ENCODE measurements at regions not wholly inside any gene's neighbourhood (a gene's known extent, or its start where the extent isn't known, plus 50 kb on each side); places are given as distances from the start of the nearest gene placed in this dataset.

GRCh38 chr1:218785928-218786327 lies 387.8 kb upstream of the LYPLAL1 start:
- no peak for TF ChIP-seq POLR2A (IDR thresholded peaks at IDR 0.05)
- TF ChIP-seq CTCF (IDR thresholded peaks at IDR 0.05), result no peak
- H3K4me1 ChIP-seq, result peaks cover 0 to 4% of the 10 kb centered on the region in 2 donors
- H3K27me3 ChIP-seq, result no peaks in the 10 kb centered on the region
- no peaks in the 10 kb centered on the region for H3K36me3 ChIP-seq
- peak overlapping the region in 1 of 2 donors; percentile 22 for H3K27ac ChIP-seq
- no peak overlapping the region for H3K4me3 ChIP-seq
- no peaks in the 10 kb centered on the region for H3K9me3 ChIP-seq
- intact Hi-C loops (cut with DNase I; ENCODE audit: low total_unique reads), result no loop called here
- DNase-seq, result peak; percentile 27 to 44

- Histone ChIP-seq H3K4me1 (peaks cover 0 to 4% of the 10 kb centered on the region in 2 donors), H3K27ac (no peak overlapping the region), H3K9me3 (no peaks in the 10 kb centered on the region), H3K36me3 (no peaks in the 10 kb centered on the region), H3K4me3 (no peak overlapping the region), H3K27me3 (no peaks in the 10 kb centered on the region)
- no peak for TF ChIP-seq CTCF (IDR thresholded peaks at IDR 0.05)
- TF ChIP-seq POLR2A (IDR thresholded peaks at IDR 0.05), result no peak
- no peak for DNase-seq
- intact Hi-C loops (cut with DNase I; ENCODE audit: low total_unique reads), result no loop called here
Observed at GRCh38 chr1:218787826-218788225, 385.9 kb upstream of the LYPLAL1 start.

- H3K4me3 ChIP-seq, result no peak overlapping the region
- intact Hi-C loops (cut with DNase I; ENCODE audit: low total_unique reads), result no loop called here
- TF ChIP-seq POLR2A (IDR thresholded peaks at IDR 0.05) (no peak), CTCF (IDR thresholded peaks at IDR 0.05) (no peak)
- H3K36me3 ChIP-seq, result no peaks in the 10 kb centered on the region
- H3K27ac ChIP-seq, result no peak overlapping the region
- no peak for DNase-seq
- no peaks in the 10 kb centered on the region for H3K9me3 ChIP-seq
- no peaks in the 10 kb centered on the region for H3K4me1 ChIP-seq
- no peaks in the 10 kb centered on the region for H3K27me3 ChIP-seq
Observed at GRCh38 chr1:218796773-218797172, 376.9 kb upstream of the LYPLAL1 start.

- H3K9me3 ChIP-seq, result no peaks in the 10 kb centered on the region
- TF ChIP-seq CTCF (IDR thresholded peaks at IDR 0.05), result no peak
- TF ChIP-seq POLR2A (IDR thresholded peaks at IDR 0.05), result no peak
- no peaks in the 10 kb centered on the region for H3K36me3 ChIP-seq
- no peak for DNase-seq
- no peak overlapping the region for H3K4me3 ChIP-seq
- no peaks in the 10 kb centered on the region for H3K27me3 ChIP-seq
- no peak overlapping the region for H3K27ac ChIP-seq
- intact Hi-C loops (cut with DNase I; ENCODE audit: low total_unique reads), result no loop called here
- H3K4me1 ChIP-seq, result no peaks in the 10 kb centered on the region
Observed at GRCh38 chr1:218802799-218803198, 370.9 kb upstream of the LYPLAL1 start.

GRCh38 chr1:218803351-218803997 lies 370.2 kb upstream of the LYPLAL1 start:
- DNase-seq, result no peak
- TF ChIP-seq CTCF (IDR thresholded peaks at IDR 0.05) (no peak), POLR2A (IDR thresholded peaks at IDR 0.05) (no peak)
- Histone ChIP-seq H3K27ac (no peak overlapping the region), H3K27me3 (no peaks in the 10 kb centered on the region), H3K36me3 (no peaks in the 10 kb centered on the region), H3K4me3 (no peak overlapping the region), H3K4me1 (no peaks in the 10 kb centered on the region), H3K9me3 (no peaks in the 10 kb centered on the region)
- intact Hi-C loops (cut with DNase I; ENCODE audit: low total_unique reads), result no loop called here

All from uterus (tissue), 3 donors.